ENCODE measurements at regions not wholly inside any gene's neighbourhood (a gene's known extent, or its start where the extent isn't known, plus 50 kb on each side); places are given as distances from the start of the nearest gene placed in this dataset.
"Not testable (repeated sequence)": the region's sequence is repeated elsewhere in the genome, so short reads cannot be mapped to it uniquely, and the experiment has no call there.

- DNase-seq (ENCODE audit: extremely low spot score, insufficient read length, low read depth): no peak
- no peak for FAIRE-seq
Measured at GRCh38 chr18:11470941-11471340, 138.5 kb upstream of the SLC35G4 start.

- FAIRE-seq: no peak
- DNase-seq (ENCODE audit: extremely low spot score, insufficient read length, low read depth): no peak
Measured at GRCh38 chr18:11468617-11469016, 140.8 kb upstream of the SLC35G4 start.

DNA sequence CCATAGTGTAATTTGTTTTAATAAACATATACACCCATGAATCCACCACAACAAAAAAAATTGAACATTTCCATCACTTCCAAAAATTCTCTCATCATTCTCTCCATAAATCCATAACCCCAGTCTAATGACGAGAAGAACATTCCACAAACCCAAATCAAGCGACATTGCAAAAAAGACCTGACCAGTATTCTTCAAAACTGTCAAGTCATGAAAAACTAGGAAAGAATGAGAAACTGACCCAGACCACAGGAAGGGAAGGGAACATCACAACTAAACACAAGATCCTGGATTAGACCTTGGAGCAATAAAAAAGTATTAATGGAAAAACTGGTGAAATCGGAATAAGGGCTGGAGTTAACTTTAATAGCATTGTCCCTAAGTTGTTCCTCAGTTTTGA, 141.3 kb upstream of the SLC35G4 start:
- no peak for FAIRE-seq
- DNase-seq (ENCODE audit: extremely low spot score, insufficient read length, low read depth): no peak

DNA sequence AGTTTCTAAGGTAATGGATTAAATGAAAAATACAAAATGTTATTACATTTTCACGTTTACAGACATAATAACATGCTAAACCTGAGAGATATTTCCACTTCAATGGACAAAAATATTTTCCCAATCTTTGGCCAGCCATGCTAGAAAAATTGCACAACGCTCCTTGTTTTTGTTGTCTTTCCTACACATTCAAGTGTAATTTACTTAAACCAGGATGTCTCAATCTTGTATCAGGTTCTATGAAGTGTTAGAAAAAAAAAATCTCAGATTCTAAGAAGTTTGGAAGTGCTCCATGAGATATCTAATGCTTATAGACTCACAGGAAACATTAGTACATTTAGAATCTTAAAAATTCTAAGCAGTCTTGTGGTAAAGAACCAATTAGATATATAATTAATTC, 141.8 kb upstream of the SLC35G4 start:
- FAIRE-seq (no peak), DNase-seq (ENCODE audit: extremely low spot score, insufficient read length, low read depth) (no peak)

GRCh38 chr18:11464129-11464528, 145.3 kb upstream of the SLC35G4 start:
- FAIRE-seq (no peak), DNase-seq (ENCODE audit: extremely low spot score, insufficient read length, low read depth) (no peak)

DNA sequence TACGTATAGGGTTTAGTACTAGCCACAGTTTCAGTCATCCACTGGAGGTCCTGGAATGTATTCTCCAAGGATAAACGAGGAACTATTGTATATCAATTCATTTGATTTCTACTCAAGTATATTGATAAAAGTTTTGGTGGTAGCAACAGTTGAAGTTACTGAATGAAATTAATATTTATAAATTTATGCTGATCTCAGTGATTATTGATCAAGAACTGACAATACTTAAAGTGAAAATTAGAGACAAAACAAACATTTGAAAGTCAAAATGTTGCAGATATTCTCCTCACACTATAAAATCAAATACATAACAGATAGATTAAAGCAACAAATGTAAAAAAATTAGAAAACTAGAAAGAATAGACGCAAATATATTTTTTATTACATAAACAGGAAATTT, 150.9 kb upstream of the SLC35G4 start:
- DNase-seq (ENCODE audit: extremely low spot score, insufficient read length, low read depth) (no peak), FAIRE-seq (no peak)

- not testable (repeated sequence) for DNase-seq (ENCODE audit: extremely low spot score, insufficient read length, low read depth); FAIRE-seq
Measured at GRCh38 chr18:11457853-11458252, 151.5 kb upstream of the SLC35G4 start.

GRCh38 chr18:11454040-11454439, 155.4 kb upstream of the SLC35G4 start:
- DNase-seq (ENCODE audit: extremely low spot score, insufficient read length, low read depth): no peak
- FAIRE-seq: no peak

GRCh38 chr18:11444169-11444568, 165.2 kb upstream of the SLC35G4 start:
- DNase-seq (ENCODE audit: extremely low spot score, insufficient read length, low read depth); FAIRE-seq: not testable (repeated sequence)

GRCh38 chr18:11437046-11437445, 172.3 kb upstream of the SLC35G4 start:
- FAIRE-seq (no peak), DNase-seq (ENCODE audit: extremely low spot score, insufficient read length, low read depth) (no peak)

- DNase-seq (ENCODE audit: extremely low spot score, insufficient read length, low read depth) (no peak), FAIRE-seq (no peak)
Measured at GRCh38 chr18:11432360-11432811, 177.0 kb upstream of the SLC35G4 start.

DNA sequence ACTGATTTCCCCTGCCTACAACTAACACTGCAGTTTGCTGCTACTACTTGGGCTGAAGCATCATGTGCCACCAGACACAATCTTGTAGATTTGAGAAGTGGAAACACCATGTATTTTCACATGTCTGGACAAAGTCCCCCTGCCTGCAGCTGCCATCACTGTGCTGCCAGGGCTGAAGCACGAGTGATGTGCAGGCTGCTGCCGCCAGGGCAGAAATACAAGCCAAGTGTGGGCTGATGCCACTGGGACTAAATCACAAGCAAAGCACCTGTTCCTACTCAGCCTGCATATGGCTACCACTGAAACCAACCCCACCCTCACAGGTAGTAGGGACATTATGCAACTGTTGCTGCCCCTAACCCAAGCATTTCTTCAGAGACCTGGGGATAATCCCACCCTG, 179.5 kb upstream of the SLC35G4 start:
- DNase-seq (ENCODE audit: extremely low spot score, insufficient read length, low read depth) (no peak), FAIRE-seq (no peak)

DNA sequence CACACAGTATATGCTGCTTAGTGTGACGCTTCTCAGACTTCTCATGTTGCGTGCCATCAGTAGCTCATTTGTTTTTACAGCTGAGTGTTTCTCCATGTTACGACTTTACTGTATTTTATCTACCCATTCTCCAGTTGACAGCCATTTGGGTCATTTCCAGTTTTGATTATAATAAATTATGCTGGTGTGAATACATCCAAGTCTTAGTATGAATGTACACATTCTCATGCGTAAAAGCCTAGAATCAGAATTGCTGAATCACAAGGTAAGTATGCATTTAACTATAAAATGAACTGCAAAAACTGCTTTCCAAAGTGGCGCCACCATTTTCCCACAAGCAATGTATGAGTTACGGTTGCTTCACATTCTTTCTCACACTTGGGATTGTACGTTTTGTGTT, 184.2 kb upstream of the SLC35G4 start:
- no peak for FAIRE-seq
- no peak for DNase-seq (ENCODE audit: extremely low spot score, insufficient read length, low read depth)

DNA sequence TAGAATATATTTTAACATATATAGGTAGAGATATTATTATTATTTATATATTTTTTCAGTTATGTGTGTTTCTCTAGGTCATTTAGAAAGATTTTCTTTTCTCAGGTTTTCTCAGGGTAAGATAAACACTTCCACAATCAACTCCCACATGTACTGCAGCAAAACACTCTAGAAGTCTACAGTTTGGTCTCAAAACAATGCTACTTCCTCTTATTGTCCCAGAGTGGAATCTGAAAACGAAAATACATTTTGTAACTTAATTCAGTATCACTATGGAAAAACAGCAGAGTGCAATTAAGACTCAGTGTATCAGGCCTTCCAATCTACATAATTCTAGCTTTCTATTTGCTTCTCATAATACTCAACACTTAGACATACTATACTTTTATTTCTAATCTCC, 190.1 kb upstream of the SLC35G4 start:
- no peak for DNase-seq (ENCODE audit: extremely low spot score, insufficient read length, low read depth)
- FAIRE-seq: no peak

- no peak for FAIRE-seq
Measured at GRCh38 chr18:11412811-11413210, 196.6 kb upstream of the SLC35G4 start.

GRCh38 chr18:11411048-11411447, 198.3 kb upstream of the SLC35G4 start:
- no peak for DNase-seq (ENCODE audit: extremely low spot score, insufficient read length, low read depth)
- no peak for FAIRE-seq

More at GRCh38 chr18:11412811-11413210, 196.6 kb upstream of the SLC35G4 start:
- no peak for DNase-seq (ENCODE audit: extremely low spot score, insufficient read length, low read depth)

- no peak for FAIRE-seq
- no peak for DNase-seq (ENCODE audit: extremely low spot score, insufficient read length, low read depth)
Measured at GRCh38 chr18:11408555-11409065, 200.8 kb upstream of the SLC35G4 start.

- FAIRE-seq (no peak), DNase-seq (ENCODE audit: extremely low spot score, insufficient read length, low read depth) (no peak)
Measured at GRCh38 chr18:11407940-11408339, 201.5 kb upstream of the SLC35G4 start.

GRCh38 chr18:11405804-11406203, 203.6 kb upstream of the SLC35G4 start:
- no peak for DNase-seq (ENCODE audit: extremely low spot score, insufficient read length, low read depth)
- FAIRE-seq: no peak

DNA sequence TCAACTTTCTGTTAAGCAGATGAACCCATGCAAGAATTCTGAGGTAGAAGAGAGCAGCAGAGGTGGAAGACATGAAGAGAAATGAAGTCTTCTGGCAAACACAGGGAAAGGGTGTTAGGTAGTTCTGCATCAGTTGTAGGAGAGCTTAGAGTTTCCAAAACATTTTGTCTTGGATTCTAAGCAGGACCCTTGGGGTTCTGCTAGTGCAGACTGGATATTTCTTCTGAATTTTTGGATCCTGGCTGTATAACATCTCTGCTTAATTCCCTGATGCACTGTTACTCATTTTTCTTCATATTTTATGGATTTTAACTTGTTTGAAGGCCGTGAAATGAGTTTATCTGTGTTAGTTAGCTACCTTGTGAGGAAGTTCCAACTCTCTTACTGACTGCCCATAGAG, 208.7 kb upstream of the SLC35G4 start:
- no peak for DNase-seq (ENCODE audit: extremely low spot score, insufficient read length, low read depth)
- FAIRE-seq: no peak

- FAIRE-seq: no peak
- DNase-seq (ENCODE audit: extremely low spot score, insufficient read length, low read depth): no peak
Measured at GRCh38 chr18:11398625-11399024, 210.8 kb upstream of the SLC35G4 start.

DNA sequence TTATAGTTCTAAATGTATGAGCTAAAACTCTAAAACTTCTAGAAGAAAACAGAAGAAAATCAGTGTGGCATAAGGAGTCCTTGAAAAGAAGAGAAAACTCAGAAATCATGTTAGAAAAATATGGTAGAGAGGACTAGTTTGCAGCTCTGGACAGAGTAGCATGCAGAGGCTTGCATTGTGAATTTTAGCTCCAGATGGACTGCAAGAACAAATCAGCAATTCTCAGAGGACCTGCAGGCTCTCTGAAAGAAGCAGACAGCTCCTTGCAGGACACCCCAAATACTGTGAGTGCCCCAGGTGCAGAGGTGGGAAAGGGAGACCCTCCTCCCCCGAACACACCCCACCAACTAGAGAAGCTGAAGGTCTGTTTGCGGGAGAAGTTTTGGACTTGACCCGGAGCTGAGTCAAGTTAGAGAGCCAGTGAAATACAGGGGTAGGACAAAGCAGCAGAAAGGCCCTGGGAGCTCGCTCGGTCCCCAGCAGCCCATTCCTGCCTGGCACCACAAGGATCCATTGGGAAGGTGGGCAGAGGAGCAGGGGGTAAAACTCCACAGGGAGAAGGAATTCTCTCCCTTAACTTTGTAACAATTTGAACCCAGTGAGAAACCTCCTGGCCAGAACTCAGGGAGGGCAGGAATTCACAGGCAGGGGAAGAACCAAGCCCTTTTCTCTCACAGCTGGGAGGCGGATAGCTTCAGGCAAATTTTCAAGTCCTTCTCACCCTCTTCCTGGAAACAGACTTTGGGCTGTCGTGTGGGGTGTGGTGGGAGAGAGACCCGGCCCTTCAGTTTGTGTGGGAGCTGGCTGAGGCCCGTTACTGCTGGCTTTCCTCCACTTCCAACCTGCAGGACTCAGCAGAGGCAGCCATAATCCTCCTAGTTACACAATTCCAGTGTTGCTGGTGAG, 216.2 kb upstream of the SLC35G4 start:
- FAIRE-seq: no peak
- no peak for DNase-seq (ENCODE audit: extremely low spot score, insufficient read length, low read depth)
